Trophoblast cell (in vitro differentiated cells and primary cell): ENCODE measurements at regions not wholly inside any gene's neighbourhood (a gene's known extent, or its start where the extent isn't known, plus 50 kb on each side); places are given as distances from the start of the nearest gene placed in this dataset.

Experiments used
- DNase-seq, 2 donors: peaks; one replicate each; pipeline ENCODE4 v3.0.0-alpha.2; 2016
- H2AFZ ChIP-seq: 2 replicates; pipeline ENCODE4 v1.6.1; 2013; ENCODE audit warnings: low read length, moderate library complexity, mild to moderate bottlenecking; ENCODE audit not compliant: insufficient read depth, poor library complexity
- H2AK5ac ChIP-seq: 2 replicates; pipeline ENCODE4 v1.6.1; 2013; ENCODE audit warnings: mild to moderate bottlenecking, low read length
- H2BK120ac ChIP-seq: 2 replicates; pipeline ENCODE4 v1.6.1; 2013; ENCODE audit warnings: low read length, mild to moderate bottlenecking, moderate library complexity; ENCODE audit not compliant: insufficient read depth, poor library complexity
- H2BK12ac ChIP-seq: 2 replicates; pipeline ENCODE4 v1.6.1; 2013; ENCODE audit warnings: mild to moderate bottlenecking, low read length, moderate library complexity
- H2BK5ac ChIP-seq: 2 replicates; pipeline ENCODE4 v1.6.1; 2013; ENCODE audit warnings: low read length, low read depth, moderate library complexity, mild to moderate bottlenecking; ENCODE audit not compliant: poor library complexity
- H3K14ac ChIP-seq: 2 replicates; pipeline ENCODE4 v1.6.1; 2013; ENCODE audit warnings: mild to moderate bottlenecking, low read length
- H3K18ac ChIP-seq: 2 replicates; pipeline ENCODE4 v1.6.1; 2013; ENCODE audit warnings: mild to moderate bottlenecking, low read length
- H3K23ac ChIP-seq: 2 replicates; pipeline ENCODE4 v1.6.1; 2013; ENCODE audit warnings: low read length
- H3K27ac ChIP-seq: 2 replicates; pipeline ENCODE4 v1.5.1; 2013; ENCODE audit warnings: low read depth, mild to moderate bottlenecking, inconsistent platforms, low read length, moderate library complexity
- H3K27me3 ChIP-seq: 2 replicates; pipeline ENCODE4 v1.6.1; 2013; ENCODE audit warnings: inconsistent platforms, mild to moderate bottlenecking, low read length, moderate library complexity; ENCODE audit not compliant: insufficient read depth
- H3K36me3 ChIP-seq, 2 experiments: 1 replicate in 1 of 2; 2 replicates in 1 of 2; pipeline ENCODE4 v1.6.1; 2013; ENCODE audit warnings: low read length in 2 of 2, mild to moderate bottlenecking in 2 of 2, moderate library complexity in 1 of 2; ENCODE audit not compliant: insufficient read depth in 2 of 2, control insufficient read depth in 1 of 2
- H3K4ac ChIP-seq: 2 replicates; pipeline ENCODE4 v1.6.1; 2013; ENCODE audit warnings: low read depth, mild to moderate bottlenecking, low read length, moderate library complexity
- H3K4me1 ChIP-seq, 2 experiments: 1 replicate in 1 of 2; 2 replicates in 1 of 2; pipeline ENCODE4 v1.6.1; 2013; ENCODE audit warnings: low read length in 2 of 2, mild to moderate bottlenecking in 2 of 2, moderate library complexity in 1 of 2; ENCODE audit not compliant: insufficient read depth in 2 of 2, control insufficient read depth in 1 of 2
- H3K4me2 ChIP-seq: 2 replicates; pipeline ENCODE4 v1.6.1; 2013; ENCODE audit warnings: inconsistent platforms, mild to moderate bottlenecking, low read length, moderate library complexity
- H3K4me3 ChIP-seq: 2 replicates; pipeline ENCODE4 v1.5.1; 2013; ENCODE audit warnings: mild to moderate bottlenecking, low read depth, low read length, inconsistent platforms
- H3K79me1 ChIP-seq: one replicate; pipeline ENCODE4 v1.6.1; 2013; ENCODE audit warnings: low read length
- H3K79me2 ChIP-seq: 2 replicates; pipeline ENCODE4 v1.6.1; 2013; ENCODE audit warnings: low read length, mild to moderate bottlenecking; ENCODE audit not compliant: control insufficient read depth, insufficient read depth, poor library complexity
- H3K9ac ChIP-seq: 2 replicates; pipeline ENCODE4 v1.6.1; 2013; ENCODE audit warnings: mild to moderate bottlenecking, low read length
- H3K9me3 ChIP-seq: 2 replicates; pipeline ENCODE4 v1.6.1; 2013; ENCODE audit warnings: low read depth, mild to moderate bottlenecking, control low read depth, inconsistent platforms, low read length; ENCODE audit not compliant: insufficient read depth
- H4K12ac ChIP-seq: 2 replicates; pipeline ENCODE4 v1.6.1; 2013; ENCODE audit warnings: low read depth, mild to moderate bottlenecking, low read length, moderate library complexity
- H4K8ac ChIP-seq: 2 replicates; pipeline ENCODE4 v1.6.1; 2013; ENCODE audit warnings: low read depth, mild to moderate bottlenecking, low read length, moderate library complexity
- H4K91ac ChIP-seq: one replicate; pipeline ENCODE4 v1.6.1; 2013; ENCODE audit warnings: low read depth, mild to moderate bottlenecking, low read length, moderate library complexity
- WGBS: extraction: QIAGEN DNeasy Blood & Tissue Kit; methylation state at CpG from one replicate; pipeline ENCODE4 v1.1.7; 2013; ENCODE audit warnings: missing lambda C conversion rate; ENCODE audit not compliant: insufficient read length, insufficient coverage; ENCODE audit errors: extremely low coverage; 5-methylcytosine and 5-hydroxymethylcytosine counted together

DNA sequence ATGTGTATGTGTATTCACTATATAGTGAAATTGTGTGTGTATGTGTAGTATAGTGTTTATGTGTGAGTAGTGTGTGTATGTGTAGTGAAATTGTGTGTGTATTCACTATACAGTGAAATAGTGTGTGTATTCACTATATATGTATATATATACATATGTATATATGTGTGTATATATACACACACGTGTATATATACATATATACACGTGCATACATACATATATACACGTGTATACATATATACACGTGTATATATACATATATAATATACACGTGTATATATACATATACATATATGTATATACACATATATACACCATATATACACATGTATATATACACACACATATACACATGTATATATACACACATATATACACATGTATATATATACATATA, 403.6 kb upstream of the TUSC1 start:
- H3K14ac ChIP-seq, result no peak overlapping the region
- H3K9ac ChIP-seq, result no peak overlapping the region
- H2BK5ac ChIP-seq, result no peak overlapping the region
- H2AK5ac ChIP-seq, result no peak overlapping the region
- WGBS, result no CpG with 5 or more reads among the region's 5 CpGs
- H3K27ac ChIP-seq, result no peak overlapping the region
- no peak overlapping the region for H3K4me2 ChIP-seq
- no peaks in the 10 kb centered on the region for H3K4me1 ChIP-seq
- H3K36me3 ChIP-seq, result no peaks in the 10 kb centered on the region
- no peaks in the 10 kb centered on the region for H3K27me3 ChIP-seq
- no peaks in the 10 kb centered on the region for H3K9me3 ChIP-seq
- H3K4ac ChIP-seq, result no peak overlapping the region
- H3K18ac ChIP-seq, result no peak overlapping the region
- no peak overlapping the region for H4K91ac ChIP-seq
- no peaks in the 10 kb centered on the region for H3K79me1 ChIP-seq
- no peaks in the 10 kb centered on the region for H3K79me2 ChIP-seq
- H3K4me3 ChIP-seq, result no peak overlapping the region
- no peak overlapping the region for H2AFZ ChIP-seq
- no peak overlapping the region for H4K8ac ChIP-seq
- H2BK120ac ChIP-seq, result no peak overlapping the region
- H3K23ac ChIP-seq, result no peak overlapping the region
- H4K12ac ChIP-seq, result no peak overlapping the region
- DNase-seq, result no peak
- H2BK12ac ChIP-seq, result no peak overlapping the region

DNA sequence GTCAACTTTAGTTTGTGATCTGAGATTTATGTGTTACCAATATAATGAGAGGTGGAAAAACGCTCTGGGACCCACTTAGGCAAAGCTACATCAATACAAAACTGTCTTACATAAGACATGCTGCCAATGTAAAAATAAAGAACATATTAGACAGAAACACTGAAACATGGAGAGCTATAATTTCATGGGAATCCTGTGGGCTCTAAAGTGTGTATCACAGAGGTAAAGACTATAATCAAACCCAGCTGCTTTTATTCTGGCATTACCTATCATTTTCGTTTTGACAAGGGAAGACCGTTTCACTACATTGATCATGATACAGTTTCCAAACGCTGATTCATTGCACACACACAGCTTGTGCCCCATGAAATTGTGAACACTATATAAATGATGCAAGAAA, 400.5 kb upstream of the TUSC1 start:
- H2BK120ac ChIP-seq, result no peak overlapping the region
- no peaks in the 10 kb centered on the region for H3K79me1 ChIP-seq
- H3K14ac ChIP-seq, result no peak overlapping the region
- no CpG with 5 or more reads among the region's 4 CpGs for WGBS
- H2BK12ac ChIP-seq, result no peak overlapping the region
- H3K4me2 ChIP-seq, result no peak overlapping the region
- no peak overlapping the region for H4K91ac ChIP-seq
- no peaks in the 10 kb centered on the region for H3K36me3 ChIP-seq
- H3K4me3 ChIP-seq, result no peak overlapping the region
- no peak overlapping the region for H3K18ac ChIP-seq
- H2AK5ac ChIP-seq, result no peak overlapping the region
- no peaks in the 10 kb centered on the region for H3K4me1 ChIP-seq
- H4K12ac ChIP-seq, result no peak overlapping the region
- H3K9ac ChIP-seq, result no peak overlapping the region
- no peak overlapping the region for H3K4ac ChIP-seq
- no peaks in the 10 kb centered on the region for H3K9me3 ChIP-seq
- H3K27me3 ChIP-seq, result no peaks in the 10 kb centered on the region
- no peak overlapping the region for H3K27ac ChIP-seq
- no peak overlapping the region for H2AFZ ChIP-seq
- no peak overlapping the region for H4K8ac ChIP-seq
- no peaks in the 10 kb centered on the region for H3K79me2 ChIP-seq
- no peak for DNase-seq
- H2BK5ac ChIP-seq, result no peak overlapping the region
- no peak overlapping the region for H3K23ac ChIP-seq

DNA sequence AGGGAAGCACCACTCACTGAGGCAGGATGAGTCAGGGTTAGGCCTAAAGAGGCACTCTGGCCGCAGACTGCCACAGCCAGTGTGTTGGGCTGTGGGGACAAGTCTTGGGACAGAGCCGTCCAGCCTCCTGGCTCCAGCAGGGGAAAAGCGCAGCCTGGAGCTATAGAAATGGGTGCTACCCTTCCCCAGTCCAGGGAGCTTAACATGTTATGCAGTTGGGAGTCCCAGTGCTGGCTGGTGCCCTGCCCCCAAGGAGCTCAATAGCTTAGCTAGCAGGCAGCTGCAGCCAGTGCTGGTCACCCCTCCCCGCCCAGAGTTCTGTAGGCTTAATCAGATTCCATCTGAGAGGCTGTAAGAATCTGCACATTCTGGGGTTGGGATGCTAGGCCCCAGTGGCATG, 399.6 kb upstream of the TUSC1 start:
- Histone ChIP-seq H2BK120ac (no peak overlapping the region), H4K8ac (no peak overlapping the region), H3K18ac (no peak overlapping the region), H4K91ac (no peak overlapping the region), H3K4ac (no peak overlapping the region), H3K14ac (no peak overlapping the region), H3K9ac (no peak overlapping the region), H3K4me1 (no peaks in the 10 kb centered on the region), H3K79me1 (no peaks in the 10 kb centered on the region), H3K36me3 (no peaks in the 10 kb centered on the region), H3K23ac (no peak overlapping the region), H3K79me2 (no peaks in the 10 kb centered on the region), H3K4me3 (no peak overlapping the region), H3K27me3 (no peaks in the 10 kb centered on the region), H3K4me2 (no peak overlapping the region), H2BK5ac (no peak overlapping the region), H2AFZ (no peak overlapping the region), H2BK12ac (no peak overlapping the region), H3K9me3 (no peaks in the 10 kb centered on the region), H3K27ac (no peak overlapping the region), H2AK5ac (no peak overlapping the region), H4K12ac (no peak overlapping the region)
- no CpG with 5 or more reads among the region's 4 CpGs for WGBS
- no peak for DNase-seq

DNA sequence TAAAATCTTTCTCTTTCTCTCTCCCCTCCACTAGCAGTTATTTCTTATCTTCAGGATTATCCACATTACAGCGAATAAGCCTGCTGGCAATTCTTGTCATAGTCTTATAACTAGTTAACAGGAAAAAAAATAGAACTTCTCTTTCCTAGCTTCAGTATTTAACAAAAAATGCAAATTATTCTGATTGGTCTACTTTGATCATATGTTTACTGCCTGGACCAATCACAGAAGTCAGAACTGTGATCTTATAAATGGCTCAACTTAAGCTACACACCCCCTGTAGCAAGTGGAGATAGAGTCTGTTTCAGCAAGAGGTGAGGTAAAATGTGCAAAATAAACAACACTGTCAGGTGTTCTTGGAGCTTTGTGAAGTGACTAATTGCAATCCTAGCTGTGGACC, 389.4 kb upstream of the TUSC1 start:
- no peak for DNase-seq
- no peak overlapping the region for H3K4me2 ChIP-seq
- no CpG with 5 or more reads among the region's 1 CpG for WGBS
- H4K12ac ChIP-seq, result no peak overlapping the region
- H3K27me3 ChIP-seq, result no peaks in the 10 kb centered on the region
- H3K36me3 ChIP-seq, result no peaks in the 10 kb centered on the region
- H3K79me2 ChIP-seq, result no peaks in the 10 kb centered on the region
- H3K27ac ChIP-seq, result no peak overlapping the region
- H3K4me1 ChIP-seq, result no peaks in the 10 kb centered on the region
- H2BK5ac ChIP-seq, result no peak overlapping the region
- no peak overlapping the region for H2AFZ ChIP-seq
- no peak overlapping the region for H3K23ac ChIP-seq
- H3K18ac ChIP-seq, result no peak overlapping the region
- H2BK120ac ChIP-seq, result no peak overlapping the region
- no peaks in the 10 kb centered on the region for H3K79me1 ChIP-seq
- H4K91ac ChIP-seq, result no peak overlapping the region
- no peak overlapping the region for H3K9ac ChIP-seq
- H2AK5ac ChIP-seq, result no peak overlapping the region
- H2BK12ac ChIP-seq, result no peak overlapping the region
- no peak overlapping the region for H3K14ac ChIP-seq
- H4K8ac ChIP-seq, result no peak overlapping the region
- H3K4me3 ChIP-seq, result no peak overlapping the region
- no peaks in the 10 kb centered on the region for H3K9me3 ChIP-seq
- H3K4ac ChIP-seq, result no peak overlapping the region
